Neural cell (in vitro differentiated cells): ENCODE measurements at regions not wholly inside any gene's neighbourhood (a gene's known extent, or its start where the extent isn't known, plus 50 kb on each side); places are given as distances from the start of the nearest gene placed in this dataset.

Source experiments
- H2AFZ ChIP-seq: fragments of 200-600, 300-800 bp; sonication (generic), shearing (Covaris generic); 2 replicates; pipeline ENCODE4 v1.6.0; 2014; ENCODE audit warnings: low read depth, mild to moderate bottlenecking, antibody characterized with exemption, low read length, moderate library complexity
- H3F3A ChIP-seq: fragments of 200-600 bp; shearing (Covaris generic); 2 replicates; pipeline ENCODE4 v1.6.1; 2016; ENCODE audit warnings: mild to moderate bottlenecking, moderate library complexity, mixed read lengths, antibody characterized with exemption, low read length; ENCODE audit not compliant: insufficient read depth, poor library complexity, severe bottlenecking
- H3K27ac ChIP-seq: fragments of 200-600, 300-800 bp; sonication (generic), shearing (Covaris generic); 2 replicates; pipeline ENCODE4 v1.5.1; 2014; ENCODE audit warnings: mild to moderate bottlenecking, low read length, moderate library complexity
- H3K27me3 ChIP-seq: fragments of 300-800, 200-600 bp; sonication (generic), shearing (Covaris generic); 2 replicates; pipeline ENCODE4 v1.6.0; 2014; ENCODE audit warnings: mild to moderate bottlenecking, low read depth, low read length, moderate library complexity; ENCODE audit not compliant: insufficient read depth
- H3K36me3 ChIP-seq: fragments of 300-800, 200-600 bp; sonication (generic), shearing (Covaris generic); 2 replicates; pipeline ENCODE4 v1.5.1; 2014; ENCODE audit warnings: mild to moderate bottlenecking, antibody characterized with exemption, low read length, moderate library complexity; ENCODE audit not compliant: insufficient read depth
- H3K4me2 ChIP-seq: fragments of 300-800, 200-600 bp; sonication (generic), shearing (Covaris generic); 2 replicates; pipeline ENCODE4 v1.6.0; 2014; ENCODE audit warnings: mild to moderate bottlenecking, low read length
- H3K4me3 ChIP-seq: fragments of 300-800, 200-600 bp; sonication (generic), shearing (Covaris generic); 2 replicates; pipeline ENCODE4 v1.5.1; 2014; ENCODE audit warnings: mild to moderate bottlenecking, low read length, moderate library complexity
- H3K79me2 ChIP-seq: fragments of 200-600 bp; shearing (Covaris generic); replicated peaks from 2 replicates; pipeline ENCODE4 v1.6.0; 2014; ENCODE audit warnings: mild to moderate bottlenecking, low read length, moderate library complexity; ENCODE audit not compliant: insufficient read depth
- H3K9ac ChIP-seq: fragments of 300-800, 200-600 bp; sonication (generic), shearing (Covaris generic); 2 replicates; pipeline ENCODE4 v1.6.1; 2016; ENCODE audit warnings: mild to moderate bottlenecking, low read length, mixed read lengths
- H3K9me2 ChIP-seq: fragments of 200-600 bp; shearing (Covaris generic); 2 replicates; pipeline ENCODE4 v1.6.1; 2016; ENCODE audit warnings: mild to moderate bottlenecking, low read length, mixed read lengths; ENCODE audit not compliant: insufficient read depth
- H3K9me3 ChIP-seq: fragments of 200-600, 300-800 bp; sonication (generic), shearing (Covaris generic); 2 replicates; pipeline ENCODE4 v1.6.1; 2016; ENCODE audit warnings: mild to moderate bottlenecking, mixed run types, low read length, moderate library complexity, mixed read lengths
- H4K20me1 ChIP-seq: fragments of 200-600 bp; shearing (Covaris generic); 2 replicates; pipeline ENCODE4 v1.6.1; 2016; ENCODE audit warnings: mild to moderate bottlenecking, mixed run types; ENCODE audit not compliant: insufficient read depth
- EP300 ChIP-seq: fragments of 450-650 bp; conservative IDR thresholded peaks from 2 replicates; pipeline ENCODE4 v1.6.1; 2014; ENCODE audit warnings: antibody characterized with exemption, mild to moderate bottlenecking, moderate library complexity; ENCODE audit not compliant: poor library complexity, severe bottlenecking
- EZH2 ChIP-seq: fragments of 200-600, 300-800 bp; shearing (Covaris generic), sonication (generic); IDR thresholded peaks from 2 replicates; pipeline ENCODE4 v1.6.1; 2014; ENCODE audit warnings: antibody characterized with exemption, low read length, borderline replicate concordance, mild to moderate bottlenecking; ENCODE audit not compliant: insufficient read depth, poor library complexity, severe bottlenecking
- MXI1 ChIP-seq: fragments of 450-650 bp; conservative IDR thresholded peaks from 2 replicates; pipeline ENCODE4 v1.6.1; 2014; ENCODE audit warnings: antibody characterized with exemption, mild to moderate bottlenecking; ENCODE audit not compliant: poor library complexity, severe bottlenecking
- POLR2AphosphoS5 ChIP-seq: IDR thresholded peaks from 2 replicates; pipeline ENCODE4 v1.6.1; 2012
- RAD21 ChIP-seq: fragments of 450-650 bp; conservative IDR thresholded peaks from 2 replicates; pipeline ENCODE4 v1.6.1; 2014; ENCODE audit warnings: antibody characterized with exemption, mild to moderate bottlenecking, moderate library complexity
- SMC3 ChIP-seq: fragments of 450-650 bp; conservative IDR thresholded peaks from 2 replicates; pipeline ENCODE4 v1.6.1; 2014; ENCODE audit warnings: antibody characterized with exemption, mild to moderate bottlenecking, moderate library complexity; ENCODE audit not compliant: poor library complexity
- TAF1 ChIP-seq: IDR thresholded peaks from 2 replicates; pipeline ENCODE4 v1.6.1; 2012; ENCODE audit warnings: low read depth
- TF ChIP-seq, protein P1 (sequence below): fragments of 450-650 bp; IDR thresholded peaks from 2 replicates; pipeline ENCODE4 v1.5.1; 2014; ENCODE audit warnings: antibody characterized with exemption, mild to moderate bottlenecking, moderate library complexity; ENCODE audit not compliant: poor library complexity, severe bottlenecking
- TF ChIP-seq, protein P2 (sequence below): IDR thresholded peaks from 2 replicates; pipeline ENCODE4 v1.6.1; 2012; ENCODE audit warnings: borderline replicate concordance

DNA sequence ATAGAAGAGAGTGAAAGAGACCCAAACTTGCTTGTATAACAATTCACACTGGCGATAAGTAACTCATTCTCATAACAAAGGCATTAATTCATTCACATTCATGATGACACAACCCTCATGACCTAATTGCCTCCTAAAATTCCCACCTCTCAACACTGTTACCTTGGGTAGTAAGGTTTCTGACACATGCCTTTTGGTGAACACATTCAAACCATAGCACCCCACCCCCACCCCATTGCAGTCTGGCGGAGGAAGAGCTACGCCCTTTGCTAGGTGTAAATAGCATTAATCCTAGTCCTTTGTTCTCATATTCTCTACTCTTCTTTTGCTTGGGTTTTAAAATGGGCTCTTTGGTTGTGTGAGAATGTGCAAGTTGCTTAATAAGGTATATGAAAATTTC is 361.5 kb downstream of the DSEL start:
- H3K79me2 ChIP-seq: no peaks in the 10 kb centered on the region
- H4K20me1 ChIP-seq: no peaks in the 10 kb centered on the region
- no peak for TF ChIP-seq MXI1
- no peak for TF ChIP-seq SMC3
- no peak for TF ChIP-seq EP300
- TF ChIP-seq, protein P1, sequence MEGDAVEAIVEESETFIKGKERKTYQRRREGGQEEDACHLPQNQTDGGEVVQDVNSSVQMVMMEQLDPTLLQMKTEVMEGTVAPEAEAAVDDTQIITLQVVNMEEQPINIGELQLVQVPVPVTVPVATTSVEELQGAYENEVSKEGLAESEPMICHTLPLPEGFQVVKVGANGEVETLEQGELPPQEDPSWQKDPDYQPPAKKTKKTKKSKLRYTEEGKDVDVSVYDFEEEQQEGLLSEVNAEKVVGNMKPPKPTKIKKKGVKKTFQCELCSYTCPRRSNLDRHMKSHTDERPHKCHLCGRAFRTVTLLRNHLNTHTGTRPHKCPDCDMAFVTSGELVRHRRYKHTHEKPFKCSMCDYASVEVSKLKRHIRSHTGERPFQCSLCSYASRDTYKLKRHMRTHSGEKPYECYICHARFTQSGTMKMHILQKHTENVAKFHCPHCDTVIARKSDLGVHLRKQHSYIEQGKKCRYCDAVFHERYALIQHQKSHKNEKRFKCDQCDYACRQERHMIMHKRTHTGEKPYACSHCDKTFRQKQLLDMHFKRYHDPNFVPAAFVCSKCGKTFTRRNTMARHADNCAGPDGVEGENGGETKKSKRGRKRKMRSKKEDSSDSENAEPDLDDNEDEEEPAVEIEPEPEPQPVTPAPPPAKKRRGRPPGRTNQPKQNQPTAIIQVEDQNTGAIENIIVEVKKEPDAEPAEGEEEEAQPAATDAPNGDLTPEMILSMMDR: no peak
- TF ChIP-seq TAF1: no peak
- TF ChIP-seq EZH2: no peak
- no peak for TF ChIP-seq RAD21
- TF ChIP-seq, protein P2, sequence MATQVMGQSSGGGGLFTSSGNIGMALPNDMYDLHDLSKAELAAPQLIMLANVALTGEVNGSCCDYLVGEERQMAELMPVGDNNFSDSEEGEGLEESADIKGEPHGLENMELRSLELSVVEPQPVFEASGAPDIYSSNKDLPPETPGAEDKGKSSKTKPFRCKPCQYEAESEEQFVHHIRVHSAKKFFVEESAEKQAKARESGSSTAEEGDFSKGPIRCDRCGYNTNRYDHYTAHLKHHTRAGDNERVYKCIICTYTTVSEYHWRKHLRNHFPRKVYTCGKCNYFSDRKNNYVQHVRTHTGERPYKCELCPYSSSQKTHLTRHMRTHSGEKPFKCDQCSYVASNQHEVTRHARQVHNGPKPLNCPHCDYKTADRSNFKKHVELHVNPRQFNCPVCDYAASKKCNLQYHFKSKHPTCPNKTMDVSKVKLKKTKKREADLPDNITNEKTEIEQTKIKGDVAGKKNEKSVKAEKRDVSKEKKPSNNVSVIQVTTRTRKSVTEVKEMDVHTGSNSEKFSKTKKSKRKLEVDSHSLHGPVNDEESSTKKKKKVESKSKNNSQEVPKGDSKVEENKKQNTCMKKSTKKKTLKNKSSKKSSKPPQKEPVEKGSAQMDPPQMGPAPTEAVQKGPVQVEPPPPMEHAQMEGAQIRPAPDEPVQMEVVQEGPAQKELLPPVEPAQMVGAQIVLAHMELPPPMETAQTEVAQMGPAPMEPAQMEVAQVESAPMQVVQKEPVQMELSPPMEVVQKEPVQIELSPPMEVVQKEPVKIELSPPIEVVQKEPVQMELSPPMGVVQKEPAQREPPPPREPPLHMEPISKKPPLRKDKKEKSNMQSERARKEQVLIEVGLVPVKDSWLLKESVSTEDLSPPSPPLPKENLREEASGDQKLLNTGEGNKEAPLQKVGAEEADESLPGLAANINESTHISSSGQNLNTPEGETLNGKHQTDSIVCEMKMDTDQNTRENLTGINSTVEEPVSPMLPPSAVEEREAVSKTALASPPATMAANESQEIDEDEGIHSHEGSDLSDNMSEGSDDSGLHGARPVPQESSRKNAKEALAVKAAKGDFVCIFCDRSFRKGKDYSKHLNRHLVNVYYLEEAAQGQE: no peak
- TF ChIP-seq POLR2AphosphoS5: no peak
- no peaks in the 10 kb centered on the region for H3K9me3 ChIP-seq
- no peaks in the 10 kb centered on the region for H3K9me2 ChIP-seq
- H3K4me3 ChIP-seq: no peak overlapping the region
- no peak overlapping the region for H3K27ac ChIP-seq
- H3K27me3 ChIP-seq: no peaks in the 10 kb centered on the region
- no peaks in the 10 kb centered on the region for H3F3A ChIP-seq
- no peak overlapping the region for H3K4me2 ChIP-seq
- no peak overlapping the region for H3K9ac ChIP-seq
- no peak overlapping the region for H2AFZ ChIP-seq
- H3K36me3 ChIP-seq: no peaks in the 10 kb centered on the region

DNA sequence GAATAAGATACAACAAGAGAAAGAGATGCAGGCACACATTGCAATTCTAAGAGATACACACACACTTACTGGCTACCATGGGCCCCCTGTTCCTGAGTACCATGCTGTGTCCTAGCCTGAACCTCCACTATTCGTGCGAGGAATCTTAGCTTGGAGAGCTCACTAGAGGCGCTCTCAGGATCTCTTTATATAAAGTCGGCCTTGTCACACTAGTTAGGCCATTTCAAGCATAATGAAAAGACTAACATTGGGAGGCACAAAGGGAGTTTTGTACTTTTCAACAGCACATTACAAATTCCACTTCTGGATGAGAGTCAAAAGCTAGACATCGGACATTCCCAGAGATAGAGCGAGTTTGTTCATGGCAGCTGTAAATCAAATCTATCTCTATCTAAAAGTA is 365.2 kb downstream of the DSEL start:
- Histone ChIP-seq H3K4me2 (no peak overlapping the region), H3K4me3 (no peak overlapping the region), H3K36me3 (no peaks in the 10 kb centered on the region), H3K9me2 (no peaks in the 10 kb centered on the region), H2AFZ (no peak overlapping the region), H4K20me1 (no peaks in the 10 kb centered on the region), H3F3A (no peaks in the 10 kb centered on the region), H3K9ac (no peak overlapping the region), H3K79me2 (no peaks in the 10 kb centered on the region), H3K27ac (no peak overlapping the region), H3K27me3 (no peaks in the 10 kb centered on the region), H3K9me3 (no peaks in the 10 kb centered on the region)
- TF ChIP-seq SMC3: no peak
- TF ChIP-seq, protein P2: no peak
- TF ChIP-seq EP300: no peak
